Fibroblast of lung (primary cell): ENCODE measurements at regions not wholly inside any gene's neighbourhood (a gene's known extent, or its start where the extent isn't known, plus 50 kb on each side); places are given as distances from the start of the nearest gene placed in this dataset.

Source experiments
- DNase-seq, 2 donors: peaks; one replicate each; pipeline versions ENCODE4 v3.0.0 to v3.0.0-alpha.2; 2010; ENCODE audit warnings: low read depth in 2 of 2
- H2AFZ ChIP-seq: 2 replicates; pipeline ENCODE4 v1.5.1; 2012; ENCODE audit warnings: low read length, control low read depth, inconsistent platforms
- H3K27ac ChIP-seq: 2 replicates; pipeline ENCODE4 v1.5.1; 2011; ENCODE audit warnings: low read length, control low read depth; ENCODE audit not compliant: insufficient read depth
- H3K27me3 ChIP-seq: 2 replicates; pipeline ENCODE4 v1.5.1; 2011; ENCODE audit warnings: mild to moderate bottlenecking, low read length; ENCODE audit not compliant: control insufficient read depth, insufficient read depth
- H3K36me3 ChIP-seq: 2 replicates; pipeline ENCODE4 v1.5.1; 2011; ENCODE audit warnings: low read length; ENCODE audit not compliant: control insufficient read depth, insufficient read depth
- H3K4me1 ChIP-seq: 2 replicates; pipeline ENCODE4 v1.5.1; 2011; ENCODE audit warnings: low read length; ENCODE audit not compliant: control insufficient read depth, insufficient read depth; ENCODE audit errors: extremely low read depth
- H3K4me2 ChIP-seq: 2 replicates; pipeline ENCODE4 v1.5.1; 2011; ENCODE audit warnings: low read length, control low read depth; ENCODE audit not compliant: insufficient read depth; ENCODE audit errors: extremely low read depth
- H3K4me3 ChIP-seq, 4 experiments: fragments of 200-600 bp in 1 of 4; sonication (generic) in 1 of 4; replicated peaks in 1 of 4; 2 replicates each; pipeline ENCODE4 v1.5.1; 2011 to 2016; ENCODE audit warnings: low read length in 4 of 4, low read depth in 3 of 4, mild to moderate bottlenecking in 3 of 4, control low read depth in 2 of 4, inconsistent platforms in 1 of 4, mixed read lengths in 1 of 4; ENCODE audit not compliant: insufficient read depth in 1 of 4; ENCODE audit errors: control extremely low read depth in 1 of 4
- H3K79me2 ChIP-seq: 2 replicates; pipeline ENCODE4 v1.5.1; 2012; ENCODE audit warnings: mild to moderate bottlenecking, low read length, inconsistent platforms; ENCODE audit not compliant: control insufficient read depth, insufficient read depth
- H3K9ac ChIP-seq: 2 replicates; pipeline ENCODE4 v1.5.1; 2011; ENCODE audit warnings: mild to moderate bottlenecking, low read length, control low read depth; ENCODE audit not compliant: insufficient read depth
- H3K9me3 ChIP-seq: 2 replicates; pipeline ENCODE4 v1.5.1; 2012; ENCODE audit warnings: low read depth, low read length; ENCODE audit not compliant: control insufficient read depth, insufficient read depth
- H4K20me1 ChIP-seq: 2 replicates; pipeline ENCODE4 v1.5.1; 2011; ENCODE audit warnings: low read length; ENCODE audit not compliant: control insufficient read depth, insufficient read depth; ENCODE audit errors: extremely low read depth
- CTCF ChIP-seq, 2 donors: IDR thresholded peaks in 1 of 2; conservative IDR thresholded peaks in 1 of 2; 1 replicate in 1 of 2; 2 replicates in 1 of 2; pipeline ENCODE4 v1.5.1; 2011 to 2012; ENCODE audit warnings: low read length in 2 of 2, control low read depth in 1 of 2, inconsistent platforms in 1 of 2, low read depth in 1 of 2, mild to moderate bottlenecking in 1 of 2
- EZH2 ChIP-seq: IDR thresholded peaks from 2 replicates; pipeline ENCODE4 v1.5.1; 2012; ENCODE audit warnings: low read length, control low read depth, mild to moderate bottlenecking; ENCODE audit errors: missing control alignments

- H3K4me3 ChIP-seq: no peak overlapping the region
- H3K4me2 ChIP-seq: no peak overlapping the region
- H2AFZ ChIP-seq: no peak overlapping the region
- no peak overlapping the region for H3K27ac ChIP-seq
- TF ChIP-seq EZH2 (no peak), CTCF (conservative IDR thresholded peaks at IDR 0.05 in 1 of 2, IDR thresholded peaks at IDR 0.05 in 1 of 2; ENCODE audit: low read depth in 1 of 2, low read length in 2 of 2) (no peak)
- no peaks in the 10 kb centered on the region for H3K27me3 ChIP-seq
- no peaks in the 10 kb centered on the region for H4K20me1 ChIP-seq
- no peaks in the 10 kb centered on the region for H3K4me1 ChIP-seq
- H3K79me2 ChIP-seq: no peaks in the 10 kb centered on the region
- H3K9me3 ChIP-seq: no peaks in the 10 kb centered on the region
- DNase-seq: no peak
- no peaks in the 10 kb centered on the region for H3K36me3 ChIP-seq
- no peak overlapping the region for H3K9ac ChIP-seq
Measured at GRCh38 chr10:128851726-128852125, 615.3 kb upstream of the MGMT start.

GRCh38 chr10:128852449-128852848 lies 614.6 kb upstream of the MGMT start:
- TF ChIP-seq EZH2: no peak
- no peak for TF ChIP-seq CTCF (conservative IDR thresholded peaks at IDR 0.05 in 1 of 2, IDR thresholded peaks at IDR 0.05 in 1 of 2; ENCODE audit: low read depth in 1 of 2, low read length in 2 of 2)
- H3K4me2 ChIP-seq: no peak overlapping the region
- no peaks in the 10 kb centered on the region for H4K20me1 ChIP-seq
- no peaks in the 10 kb centered on the region for H3K36me3 ChIP-seq
- H3K79me2 ChIP-seq: no peaks in the 10 kb centered on the region
- H2AFZ ChIP-seq: no peak overlapping the region
- H3K4me3 ChIP-seq: no peak overlapping the region
- H3K9ac ChIP-seq: no peak overlapping the region
- H3K27me3 ChIP-seq: no peaks in the 10 kb centered on the region
- DNase-seq: no peak
- H3K4me1 ChIP-seq: no peaks in the 10 kb centered on the region
- H3K9me3 ChIP-seq: no peaks in the 10 kb centered on the region
- no peak overlapping the region for H3K27ac ChIP-seq

DNA sequence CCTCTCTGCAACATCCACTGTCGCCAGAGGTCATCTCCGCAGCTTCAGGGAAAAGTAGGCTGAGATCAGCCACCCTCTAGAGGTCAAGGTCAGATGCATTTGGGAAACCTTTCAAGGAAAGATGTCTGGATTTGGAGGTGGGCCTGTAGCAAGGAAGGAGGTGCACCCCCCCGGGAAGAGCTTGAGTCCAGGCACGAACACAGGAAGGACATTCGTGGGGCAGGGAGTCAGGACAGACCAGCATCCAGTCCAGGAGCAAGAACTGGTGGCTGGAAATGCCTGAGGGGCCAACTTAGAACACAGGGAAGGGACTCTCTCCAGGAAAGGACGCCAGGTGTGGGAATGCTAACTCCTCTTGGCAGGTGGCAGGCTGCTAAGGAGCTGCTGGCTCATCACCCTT lies 614.1 kb upstream of the MGMT start:
- no peak overlapping the region for H3K9ac ChIP-seq
- H3K79me2 ChIP-seq: no peaks in the 10 kb centered on the region
- no peaks in the 10 kb centered on the region for H3K27me3 ChIP-seq
- no peaks in the 10 kb centered on the region for H3K36me3 ChIP-seq
- no peak overlapping the region for H2AFZ ChIP-seq
- no peak overlapping the region for H3K4me2 ChIP-seq
- no peak overlapping the region for H3K27ac ChIP-seq
- H3K9me3 ChIP-seq: no peaks in the 10 kb centered on the region
- DNase-seq: no peak
- H3K4me1 ChIP-seq: no peaks in the 10 kb centered on the region
- TF ChIP-seq EZH2 (no peak), CTCF (conservative IDR thresholded peaks at IDR 0.05 in 1 of 2, IDR thresholded peaks at IDR 0.05 in 1 of 2; ENCODE audit: low read depth in 1 of 2, low read length in 2 of 2) (no peak)
- H4K20me1 ChIP-seq: no peaks in the 10 kb centered on the region
- H3K4me3 ChIP-seq: no peak overlapping the region
